Heart left ventricle (tissue), 16 donors: ENCODE measurements at regions not wholly inside any gene's neighbourhood (a gene's known extent, or its start where the extent isn't known, plus 50 kb on each side); places are given as distances from the start of the nearest gene placed in this dataset.

ENCODE experiments used
- ATAC-seq, 4 donors: fragments of 200-7000 bp; cut with Tn5 transposase; one replicate each; pipeline ENCODE4 v1.9.1; 2020 to 2022; ENCODE audit warnings: moderate library complexity in 4 of 4, mild to moderate bottlenecking in 3 of 4, moderate number of reproducible peaks in 1 of 4
- DNase-seq, 5 donors: peaks; one replicate each; pipeline ENCODE4 v3.0.0-alpha.2; 2020
- H3K27ac ChIP-seq, 12 donors: fragments of 200-600 bp; sonication (generic) in 4 of 12; one replicate each; pipeline versions ENCODE4 v1.5.0 to v1.8.0; 2016 to 2022; ENCODE audit warnings: mild to moderate bottlenecking in 2 of 12
- H3K27me3 ChIP-seq, 9 donors: fragments of 200-600 bp; sonication (generic) in 2 of 9; one replicate each; pipeline versions ENCODE4 v1.5.1 to v1.8.0; 2016 to 2022; ENCODE audit warnings: mild to moderate bottlenecking in 3 of 9
- H3K36me3 ChIP-seq, 9 donors: fragments of 200-600 bp; sonication (generic) in 2 of 9; one replicate each; pipeline versions ENCODE4 v1.5.0 to v1.8.0; 2018 to 2022; ENCODE audit warnings: mild to moderate bottlenecking in 2 of 9
- H3K4me1 ChIP-seq, 12 donors: fragments of 200-600 bp; sonication (generic) in 4 of 12; one replicate each; pipeline versions ENCODE4 v1.5.0 to v1.8.0; 2016 to 2022; ENCODE audit warnings: mild to moderate bottlenecking in 3 of 12
- H3K4me3 ChIP-seq, 12 donors: fragments of 200-600 bp; sonication (generic) in 4 of 12; one replicate each; pipeline versions ENCODE4 v1.5.0 to v1.8.0; 2017 to 2022; ENCODE audit warnings: mild to moderate bottlenecking in 9 of 12, moderate library complexity in 4 of 12
- H3K9me3 ChIP-seq, 12 donors: fragments of 200-600 bp; sonication (generic) in 4 of 12; one replicate each; pipeline versions ENCODE4 v1.5.0 to v1.8.0; 2016 to 2022; ENCODE audit warnings: mild to moderate bottlenecking in 1 of 12
- POLR2A ChIP-seq, 2 donors: fragments of 450-650 bp; IDR thresholded peaks; one replicate each; pipeline ENCODE4 v1.6.1; 2017; ENCODE audit warnings: antibody characterized with exemption in 2 of 2, mild to moderate bottlenecking in 2 of 2, moderate library complexity in 2 of 2
- WGBS, 4 donors: extraction: QIAGEN DNeasy Blood & Tissue Kit in 2 of 4; methylation state at CpG; one replicate each; pipeline versions ENCODE4 v1.1.5 to v1.1.7; 2013 to 2018; 5-methylcytosine and 5-hydroxymethylcytosine counted together
- intact Hi-C, 10 donors: fragments of 100-400 bp; cut with DNase I; formaldehyde crosslinking; loops; one replicate each; pipeline versions ENCODE4 v1.11.1 to v1.14.2; 2022
- TF ChIP-seq, protein P1 (sequence below), 12 donors: fragments of 200-600 bp; sonication (generic) in 4 of 12; IDR thresholded peaks; one replicate each; pipeline versions ENCODE4 v1.5.0 to v1.8.0; 2018 to 2022; ENCODE audit warnings: antibody characterized with exemption in 12 of 12, mild to moderate bottlenecking in 5 of 12
- donor health status: ischemic (EF 13 %, LVEDD 7.1; RV severe dilation, severe dysfunction).
- donor health status: healthy with polysubstance abuse.
- donor health status: DM: no; HTN: yes; CAD: no.
- donor health status: DM: no; HTN: no; CAD: no.
- donor health status: ischemic (EF 25% LVEDD 6.9; RV normal size, moderate dysfunction).
- donor health status: ischemic (EF 25% LVEDD 5.7; RV mildly dilated, moderate dysfunction).
- donor health status: healthy.
- donor health status: DM: yes; HTN: yes; CAD: no.
- donor health status: ischemic (EF 35%, LVEDD 5.7; RV mildly dilated, moderate dysfunction).
- donor health status: nonischemic (EF 11% LVEDD 7.7; RV severe dilation, severe dysfunction).
- donor health status: DM: yes; HTN: yes; CAD: no.
- donor health status: PGD.
- donor health status: ischemic (EF 29% LVEDD 5.4; RV normal size, mild dysfunction).
- donor health status: nonischemic (EF 23%, LVEDD 6.1; RV moderate dilation, normal function).

DNA sequence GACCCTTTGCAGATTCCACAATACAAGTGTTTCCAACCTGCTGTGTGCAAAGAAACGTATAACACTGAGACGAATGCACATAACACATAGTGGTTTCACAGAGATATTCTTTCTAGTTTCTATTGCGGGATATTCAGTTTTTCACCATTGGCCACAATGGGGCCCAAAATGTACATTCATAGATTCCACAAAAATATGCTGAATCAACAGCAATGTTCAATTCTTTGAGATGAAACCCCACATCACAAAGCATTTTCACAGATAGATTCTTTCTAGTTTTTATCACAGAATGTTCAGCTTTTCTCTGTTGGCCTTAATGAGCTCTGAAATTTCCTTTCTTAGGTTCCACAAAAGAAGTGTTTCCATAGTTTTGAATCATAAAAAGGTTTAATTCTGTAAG, 2472.3 kb downstream of the TP53TG3F start:
- TF ChIP-seq, protein P1, sequence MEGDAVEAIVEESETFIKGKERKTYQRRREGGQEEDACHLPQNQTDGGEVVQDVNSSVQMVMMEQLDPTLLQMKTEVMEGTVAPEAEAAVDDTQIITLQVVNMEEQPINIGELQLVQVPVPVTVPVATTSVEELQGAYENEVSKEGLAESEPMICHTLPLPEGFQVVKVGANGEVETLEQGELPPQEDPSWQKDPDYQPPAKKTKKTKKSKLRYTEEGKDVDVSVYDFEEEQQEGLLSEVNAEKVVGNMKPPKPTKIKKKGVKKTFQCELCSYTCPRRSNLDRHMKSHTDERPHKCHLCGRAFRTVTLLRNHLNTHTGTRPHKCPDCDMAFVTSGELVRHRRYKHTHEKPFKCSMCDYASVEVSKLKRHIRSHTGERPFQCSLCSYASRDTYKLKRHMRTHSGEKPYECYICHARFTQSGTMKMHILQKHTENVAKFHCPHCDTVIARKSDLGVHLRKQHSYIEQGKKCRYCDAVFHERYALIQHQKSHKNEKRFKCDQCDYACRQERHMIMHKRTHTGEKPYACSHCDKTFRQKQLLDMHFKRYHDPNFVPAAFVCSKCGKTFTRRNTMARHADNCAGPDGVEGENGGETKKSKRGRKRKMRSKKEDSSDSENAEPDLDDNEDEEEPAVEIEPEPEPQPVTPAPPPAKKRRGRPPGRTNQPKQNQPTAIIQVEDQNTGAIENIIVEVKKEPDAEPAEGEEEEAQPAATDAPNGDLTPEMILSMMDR (IDR thresholded peaks at IDR 0.05) = no peak
- TF ChIP-seq POLR2A (IDR thresholded peaks at IDR 0.05) = no peak
- intact Hi-C loops = no loop called here

More for the DNA sequence above, 2472.3 kb downstream of the TP53TG3F start:
- no peak for ATAC-seq
- Histone ChIP-seq H3K4me3 (no peak overlapping the region), H3K27ac (no peak overlapping the region), H3K27me3 (no peaks in the 10 kb centered on the region), H3K9me3 (peaks cover 0 to 89% (median 13%) of the 10 kb centered on the region in 12 donors), H3K4me1 (no peaks in the 10 kb centered on the region), H3K36me3 (no peaks in the 10 kb centered on the region)
- no peak for DNase-seq
- 59 to 69% (median 62%) methylated on average over 3 of the region's 3 CpGs for WGBS, 4 donors
